Neuronal stem cell (in vitro differentiated cells): ENCODE measurements at regions not wholly inside any gene's neighbourhood (a gene's known extent, or its start where the extent isn't known, plus 50 kb on each side); places are given as distances from the start of the nearest gene placed in this dataset.
A peak's percentile ranks its signal among the peaks of the same experiment; 100 is the strongest.

Experiments
- DNase-seq: peaks from one replicate; pipeline ENCODE4 v3.0.0-alpha.2; 2013; ENCODE audit warnings: low spot score
- H2AFZ ChIP-seq: one replicate; pipeline ENCODE4 v1.6.1; 2013; ENCODE audit warnings: mild to moderate bottlenecking, low read length, inconsistent platforms
- H2AK5ac ChIP-seq: 2 replicates; pipeline ENCODE4 v1.6.1; 2013; ENCODE audit warnings: low read depth, mild to moderate bottlenecking, inconsistent platforms, low read length, moderate library complexity, mixed read lengths
- H2BK120ac ChIP-seq: 2 replicates; pipeline ENCODE4 v1.6.1; 2013; ENCODE audit warnings: low read depth, mild to moderate bottlenecking, inconsistent platforms, low read length, moderate library complexity, mixed read lengths
- H2BK12ac ChIP-seq: one replicate; pipeline ENCODE4 v1.6.1; 2013; ENCODE audit warnings: low read length, inconsistent platforms
- H2BK15ac ChIP-seq: 2 replicates; pipeline ENCODE4 v1.6.1; 2013; ENCODE audit warnings: mild to moderate bottlenecking, low read length, inconsistent platforms, mixed read lengths
- H2BK5ac ChIP-seq: one replicate; pipeline ENCODE4 v1.6.1; 2013; ENCODE audit warnings: inconsistent platforms, mild to moderate bottlenecking, low read length, moderate library complexity
- H3K14ac ChIP-seq: one replicate; pipeline ENCODE4 v1.6.1; 2013; ENCODE audit warnings: low read length, inconsistent platforms
- H3K18ac ChIP-seq: 2 replicates; pipeline ENCODE4 v1.6.1; 2013; ENCODE audit warnings: low read length, inconsistent platforms
- H3K23ac ChIP-seq: 2 replicates; pipeline ENCODE4 v1.6.1; 2013; ENCODE audit warnings: low read depth, mild to moderate bottlenecking, mixed read lengths, low read length, inconsistent platforms; ENCODE audit not compliant: poor library complexity
- H3K27ac ChIP-seq: replicated peaks from 3 replicates; pipeline ENCODE4 v1.5.1; 2013; ENCODE audit warnings: low read length, inconsistent platforms
- H3K27me3 ChIP-seq, 3 experiments: 2 replicates each; pipeline ENCODE4 v1.6.1; 2013; ENCODE audit warnings: low read length in 3 of 3, mild to moderate bottlenecking in 2 of 3, inconsistent platforms in 1 of 3, low read depth in 1 of 3, mixed read lengths in 1 of 3, moderate library complexity in 1 of 3; ENCODE audit not compliant: control insufficient read depth in 3 of 3, insufficient read depth in 3 of 3
- H3K36me3 ChIP-seq, 2 donors: replicated peaks in 1 of 2; 2 replicates each; pipeline ENCODE4 v1.6.1; 2013; ENCODE audit warnings: low read length in 2 of 2; ENCODE audit not compliant: control insufficient read depth in 2 of 2, insufficient read depth in 2 of 2
- H3K4ac ChIP-seq: 2 replicates; pipeline ENCODE4 v1.6.1; 2013; ENCODE audit warnings: inconsistent platforms, mild to moderate bottlenecking, low read length, moderate library complexity
- H3K4me1 ChIP-seq, 2 donors: 1 replicate in 1 of 2; 2 replicates in 1 of 2; pipeline ENCODE4 v1.6.1; 2013; ENCODE audit warnings: low read length in 2 of 2, low read depth in 1 of 2; ENCODE audit not compliant: control insufficient read depth in 2 of 2, insufficient read depth in 1 of 2
- H3K4me2 ChIP-seq: one replicate; pipeline ENCODE4 v1.6.1; 2013; ENCODE audit warnings: mild to moderate bottlenecking, low read length, inconsistent platforms; ENCODE audit not compliant: insufficient read depth, poor library complexity, severe bottlenecking
- H3K4me3 ChIP-seq, 2 donors: 2 replicates each; pipeline ENCODE4 v1.5.1; 2013; ENCODE audit warnings: low read length in 2 of 2, mild to moderate bottlenecking in 2 of 2, inconsistent platforms in 1 of 2, moderate library complexity in 1 of 2
- H3K79me1 ChIP-seq: one replicate; pipeline ENCODE4 v1.6.1; 2013; ENCODE audit warnings: low read depth, mild to moderate bottlenecking, inconsistent platforms, low read length, moderate library complexity
- H3K9ac ChIP-seq: one replicate; pipeline ENCODE4 v1.6.1; 2013; ENCODE audit warnings: mild to moderate bottlenecking, low read depth, low read length, inconsistent platforms; ENCODE audit not compliant: poor library complexity
- H3K9me3 ChIP-seq, 2 donors: replicated peaks in 1 of 2; 2 replicates each; pipeline versions ENCODE3 to v1.6.1; 2013; ENCODE audit warnings: low read length in 2 of 2, mild to moderate bottlenecking in 2 of 2, inconsistent platforms in 1 of 2, low read depth in 1 of 2, mixed read lengths in 1 of 2, moderate library complexity in 1 of 2; ENCODE audit not compliant: control insufficient read depth in 2 of 2, insufficient read depth in 1 of 2
- H4K8ac ChIP-seq: one replicate; pipeline ENCODE4 v1.6.1; 2013; ENCODE audit warnings: low read depth, mild to moderate bottlenecking, inconsistent platforms, low read length, moderate library complexity
- H4K91ac ChIP-seq: one replicate; pipeline ENCODE4 v1.6.1; 2013; ENCODE audit warnings: low read length, low read depth, mild to moderate bottlenecking, inconsistent platforms; ENCODE audit not compliant: poor library complexity
- WGBS, 2 donors: extraction: QIAGEN DNeasy Blood & Tissue Kit; methylation state at CpG; one replicate each; pipeline ENCODE4 v1.1.7; 2013; ENCODE audit warnings: missing lambda C conversion rate in 2 of 2, mixed read lengths in 1 of 2; ENCODE audit not compliant: insufficient read length in 2 of 2, insufficient replicate concordance in 1 of 2; ENCODE audit errors: extremely low coverage in 2 of 2; 5-methylcytosine and 5-hydroxymethylcytosine counted together

- Histone ChIP-seq H3K79me1 (no peaks in the 10 kb centered on the region), H3K18ac (no peak overlapping the region), H2BK5ac (no peak overlapping the region), H2AK5ac (no peak overlapping the region), H4K8ac (no peak overlapping the region), H3K23ac (no peak overlapping the region), H2AFZ (peak overlapping the region; percentile 66), H2BK120ac (no peak overlapping the region), H3K4me2 (no peak overlapping the region), H2BK12ac (no peak overlapping the region), H3K4ac (no peak overlapping the region), H3K36me3 (no peaks in the 10 kb centered on the region), H3K27me3 (no peaks in the 10 kb centered on the region), H3K4me3 (peak overlapping the region in 1 of 2 donors; percentile 8), H2BK15ac (no peak overlapping the region), H3K27ac (no peak overlapping the region), H3K14ac (no peak overlapping the region), H3K4me1 (peaks cover 0 to 22% of the 10 kb centered on the region in 2 donors), H4K91ac (no peak overlapping the region), H3K9ac (no peak overlapping the region), H3K9me3 (no peaks in the 10 kb centered on the region)
- no CpG with 5 or more reads among the region's 3 CpGs for WGBS, 2 donors
- no peak for DNase-seq
These were observed 86.0 kb upstream of the FER start for GRCh38 chr5:108661590-108662219.

- Histone ChIP-seq H2AK5ac (no peak overlapping the region), H2BK120ac (no peak overlapping the region), H4K8ac (no peak overlapping the region), H3K18ac (no peak overlapping the region), H3K23ac (no peak overlapping the region), H3K4me1 (peaks cover 0 to 22% of the 10 kb centered on the region in 2 donors), H2BK12ac (no peak overlapping the region), H3K4ac (no peak overlapping the region), H3K79me1 (no peaks in the 10 kb centered on the region), H3K4me3 (peak overlapping the region in 1 of 2 donors; percentile 8), H3K27me3 (no peaks in the 10 kb centered on the region), H3K4me2 (no peak overlapping the region), H2BK15ac (no peak overlapping the region), H4K91ac (no peak overlapping the region), H3K27ac (no peak overlapping the region), H3K14ac (no peak overlapping the region), H2BK5ac (no peak overlapping the region), H3K36me3 (no peaks in the 10 kb centered on the region), H2AFZ (peak overlapping the region; percentile 66), H3K9me3 (no peaks in the 10 kb centered on the region), H3K9ac (no peak overlapping the region)
- no CpG with 5 or more reads among the region's 1 CpG for WGBS, 2 donors
- no peak for DNase-seq
These were observed 86.7 kb upstream of the FER start for GRCh38 chr5:108661024-108661423.

- no peak overlapping the region for H3K9ac ChIP-seq
- H2BK12ac ChIP-seq = no peak overlapping the region
- no peaks in the 10 kb centered on the region for H3K27me3 ChIP-seq
- H3K4ac ChIP-seq = no peak overlapping the region
- no peaks in the 10 kb centered on the region for H3K36me3 ChIP-seq
- H3K4me3 ChIP-seq = no peak overlapping the region
- H4K8ac ChIP-seq = no peak overlapping the region
- H3K23ac ChIP-seq = no peak overlapping the region
- H3K9me3 ChIP-seq = no peaks in the 10 kb centered on the region
- peak overlapping the region; percentile 66 for H2AFZ ChIP-seq
- no peak overlapping the region for H3K18ac ChIP-seq
- H3K4me2 ChIP-seq = no peak overlapping the region
- no peak for DNase-seq
- H3K14ac ChIP-seq = no peak overlapping the region
- no peak overlapping the region for H2BK120ac ChIP-seq
- H2AK5ac ChIP-seq = no peak overlapping the region
- no peak overlapping the region for H4K91ac ChIP-seq
- no peak overlapping the region for H2BK5ac ChIP-seq
- H3K4me1 ChIP-seq = peaks cover 0 to 22% of the 10 kb centered on the region in 2 donors
- H3K79me1 ChIP-seq = no peaks in the 10 kb centered on the region
- WGBS, 2 donors = no CpG with 5 or more reads among the region's 6 CpGs
- H3K27ac ChIP-seq = no peak overlapping the region
- no peak overlapping the region for H2BK15ac ChIP-seq
These were observed 87.4 kb upstream of the FER start for GRCh38 chr5:108660291-108660690.

GRCh38 chr5:108659531-108659930, 88.2 kb upstream of the FER start:
- Histone ChIP-seq H3K4me1 (peaks cover 0 to 22% of the 10 kb centered on the region in 2 donors), H3K4ac (no peak overlapping the region), H2AK5ac (no peak overlapping the region), H2BK120ac (no peak overlapping the region), H3K23ac (no peak overlapping the region), H3K18ac (no peak overlapping the region), H2AFZ (no peak overlapping the region), H3K9ac (no peak overlapping the region), H3K14ac (no peak overlapping the region), H3K4me2 (no peak overlapping the region), H3K9me3 (peaks cover 0 to 2% of the 10 kb centered on the region in 2 donors), H3K27me3 (no peaks in the 10 kb centered on the region), H3K79me1 (no peaks in the 10 kb centered on the region), H2BK15ac (no peak overlapping the region), H4K8ac (no peak overlapping the region), H3K36me3 (no peaks in the 10 kb centered on the region), H4K91ac (no peak overlapping the region), H3K27ac (no peak overlapping the region), H2BK12ac (no peak overlapping the region), H2BK5ac (no peak overlapping the region), H3K4me3 (no peak overlapping the region)
- no CpG with 5 or more reads among the region's 3 CpGs for WGBS, 2 donors
- no peak for DNase-seq
